Lower leg skin (tissue), 4 donors: ENCODE measurements at regions not wholly inside any gene's neighbourhood (a gene's known extent, or its start where the extent isn't known, plus 50 kb on each side); places are given as distances from the start of the nearest gene placed in this dataset.
"Not testable (repeated sequence)": the region's sequence is repeated elsewhere in the genome, so short reads cannot be mapped to it uniquely, and the experiment has no call there.

Source experiments
- DNase-seq, 2 donors: peaks; one replicate each; pipeline ENCODE4 v3.0.0-alpha.2; 2019; ENCODE audit warnings: low spot score in 2 of 2
- H3K4me3 ChIP-seq: fragments of 200-600 bp; sonication (generic); 2 replicates; pipeline ENCODE4 v1.5.1; 2017; ENCODE audit warnings: mild to moderate bottlenecking, low read depth; ENCODE audit not compliant: poor library complexity, severe bottlenecking
- POLR2A ChIP-seq, 2 donors: fragments of 450-650 bp; IDR thresholded peaks; one replicate each; pipeline ENCODE4 v1.6.1; 2016 to 2017; ENCODE audit warnings: antibody characterized with exemption in 2 of 2, mild to moderate bottlenecking in 1 of 2, moderate library complexity in 1 of 2
- WGBS, 2 donors: methylation state at CpG; one replicate each; pipeline ENCODE4 v1.1.5; 2018; 5-methylcytosine and 5-hydroxymethylcytosine counted together
- intact Hi-C: fragments of 100-400 bp; cut with DNase I; formaldehyde crosslinking; loops from one replicate; pipeline ENCODE4 v1.15.0; 2023; ENCODE audit warnings: low total_unique reads
- TF ChIP-seq, protein P1 (sequence below), 3 donors: fragments of 450-650 bp; IDR thresholded peaks; one replicate each; pipeline ENCODE4 v1.5.1; 2016; ENCODE audit warnings: antibody characterized with exemption in 3 of 3, mild to moderate bottlenecking in 3 of 3, moderate library complexity in 2 of 3

DNA sequence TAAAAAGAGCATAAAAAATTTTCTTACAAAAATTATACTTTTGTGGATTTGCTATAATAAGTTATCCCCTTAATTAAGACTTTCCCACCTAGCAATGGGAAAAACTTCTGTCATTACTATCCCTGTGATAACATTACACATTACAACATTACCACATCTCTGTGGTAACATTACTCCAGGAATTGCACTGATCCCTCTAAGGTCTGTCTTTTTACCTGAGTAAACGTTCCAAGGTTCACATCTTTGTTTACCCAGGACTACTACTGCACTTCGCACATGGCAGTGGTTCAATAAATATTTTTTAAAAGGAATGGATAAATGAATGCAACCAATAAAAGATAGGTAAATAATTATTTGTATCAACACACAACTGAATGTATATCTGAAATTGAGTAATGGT lies 92.4 kb upstream of the NOX4 start:
- no peak overlapping the region for H3K4me3 ChIP-seq
- TF ChIP-seq POLR2A (IDR thresholded peaks at IDR 0.05) = no peak
- TF ChIP-seq, protein P1, sequence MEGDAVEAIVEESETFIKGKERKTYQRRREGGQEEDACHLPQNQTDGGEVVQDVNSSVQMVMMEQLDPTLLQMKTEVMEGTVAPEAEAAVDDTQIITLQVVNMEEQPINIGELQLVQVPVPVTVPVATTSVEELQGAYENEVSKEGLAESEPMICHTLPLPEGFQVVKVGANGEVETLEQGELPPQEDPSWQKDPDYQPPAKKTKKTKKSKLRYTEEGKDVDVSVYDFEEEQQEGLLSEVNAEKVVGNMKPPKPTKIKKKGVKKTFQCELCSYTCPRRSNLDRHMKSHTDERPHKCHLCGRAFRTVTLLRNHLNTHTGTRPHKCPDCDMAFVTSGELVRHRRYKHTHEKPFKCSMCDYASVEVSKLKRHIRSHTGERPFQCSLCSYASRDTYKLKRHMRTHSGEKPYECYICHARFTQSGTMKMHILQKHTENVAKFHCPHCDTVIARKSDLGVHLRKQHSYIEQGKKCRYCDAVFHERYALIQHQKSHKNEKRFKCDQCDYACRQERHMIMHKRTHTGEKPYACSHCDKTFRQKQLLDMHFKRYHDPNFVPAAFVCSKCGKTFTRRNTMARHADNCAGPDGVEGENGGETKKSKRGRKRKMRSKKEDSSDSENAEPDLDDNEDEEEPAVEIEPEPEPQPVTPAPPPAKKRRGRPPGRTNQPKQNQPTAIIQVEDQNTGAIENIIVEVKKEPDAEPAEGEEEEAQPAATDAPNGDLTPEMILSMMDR (IDR thresholded peaks at IDR 0.05) = no peak
- DNase-seq = no peak
- intact Hi-C loops = no loop called here
- 70 to 78% methylated on average over 2 of the region's 2 CpGs for WGBS, 2 donors

DNA sequence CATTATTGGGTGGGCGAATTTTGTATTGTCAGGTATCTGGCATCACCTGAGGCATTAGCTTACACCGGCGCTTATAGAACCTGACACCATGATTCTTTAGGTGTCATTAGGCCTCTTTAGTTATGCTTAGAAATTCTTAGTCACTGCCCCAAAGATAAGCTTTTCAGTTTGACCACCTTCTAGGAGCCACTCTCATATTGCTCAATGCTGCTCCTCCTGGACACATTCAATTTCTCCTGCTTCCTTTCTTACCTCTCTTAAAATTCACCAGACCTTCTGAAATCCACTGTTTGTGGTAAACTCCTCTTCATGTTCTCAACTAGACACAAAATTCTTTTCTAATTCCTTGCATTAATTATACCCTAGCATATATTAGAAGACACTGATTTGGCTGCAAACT lies 93.9 kb upstream of the NOX4 start:
- intact Hi-C loops = not testable (repeated sequence)

DNA sequence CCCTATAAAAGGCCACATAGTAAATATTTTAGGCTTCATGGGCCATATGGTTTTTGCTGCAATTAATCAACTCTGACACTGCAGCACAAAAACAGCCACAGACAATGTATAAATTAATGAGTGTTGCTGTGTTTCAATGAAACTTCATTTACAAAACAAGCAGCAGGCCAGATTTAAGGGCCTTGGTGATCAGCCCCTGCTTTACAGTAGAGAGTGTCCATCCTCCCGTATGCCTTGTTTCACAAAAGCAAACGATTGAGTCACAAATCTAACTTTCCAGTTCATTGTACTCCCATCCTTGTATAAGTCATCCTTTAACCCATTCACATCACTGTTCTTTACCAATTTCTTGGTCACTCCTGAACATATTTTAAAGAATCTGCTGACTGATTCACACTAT lies 94.3 kb upstream of the NOX4 start:
- H3K4me3 ChIP-seq, intact Hi-C loops, DNase-seq: not testable (repeated sequence)
- WGBS, 2 donors = 71 to 82% methylated on average over 2 of the region's 2 CpGs

More for the DNA sequence above, 93.9 kb upstream of the NOX4 start:
- DNase-seq, H3K4me3 ChIP-seq: not testable (repeated sequence)
- WGBS, 2 donors = 90 to 96% methylated on average over 3 of the region's 3 CpGs

DNA sequence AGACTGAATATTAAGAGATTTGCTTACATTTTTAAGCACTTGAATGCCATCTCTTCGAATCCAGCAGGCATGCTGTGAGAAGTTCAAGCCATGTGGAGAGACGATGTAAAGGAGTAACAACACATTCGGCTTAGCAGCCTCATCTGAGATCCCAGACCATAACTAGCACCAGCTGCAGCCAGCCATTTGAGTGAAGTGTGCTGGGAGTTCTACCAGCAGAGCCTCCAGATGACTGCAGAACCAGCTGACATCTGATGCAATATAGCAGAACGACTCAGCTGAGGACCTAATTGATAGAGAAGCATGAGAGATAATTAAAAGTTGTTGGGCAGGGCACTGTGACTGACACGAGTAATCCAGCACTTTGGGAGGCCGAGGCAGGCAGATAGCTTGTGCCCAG lies 98.2 kb upstream of the NOX4 start:
- H3K4me3 ChIP-seq, intact Hi-C loops, DNase-seq: not testable (repeated sequence)
- 58 to 70% methylated on average over 6 of the region's 6 CpGs for WGBS, 2 donors

DNA sequence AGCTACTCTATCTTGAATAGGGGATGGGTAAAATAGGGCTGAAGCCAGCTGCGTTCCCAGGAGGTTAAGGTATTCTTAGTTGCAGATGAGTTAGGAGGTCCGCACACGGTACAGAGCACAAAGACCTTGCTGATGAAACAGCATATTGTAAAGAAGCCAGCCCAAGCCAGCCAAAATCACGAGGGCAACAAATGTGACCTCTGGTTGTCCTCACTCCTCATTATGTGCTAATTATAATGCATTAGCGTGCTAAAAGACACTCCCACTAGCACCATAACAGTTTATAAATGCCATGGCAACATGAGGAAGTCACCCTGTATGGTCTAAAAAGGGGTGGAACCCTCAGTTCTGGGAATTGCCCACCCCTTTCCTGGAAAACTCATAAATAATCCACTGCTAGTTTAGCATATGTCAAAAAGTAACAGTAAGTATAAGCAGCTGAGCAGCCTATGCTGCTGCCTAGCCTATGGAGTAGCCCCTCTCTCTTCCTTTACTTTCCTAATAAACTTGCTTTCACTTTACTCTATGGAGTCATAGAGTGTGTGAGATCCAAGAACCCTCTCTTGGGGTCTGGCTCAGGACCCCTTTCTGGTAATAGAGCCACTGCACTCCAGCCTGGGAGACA lies 98.9 kb upstream of the NOX4 start:
- DNase-seq, intact Hi-C loops, H3K4me3 ChIP-seq: not testable (repeated sequence)
- WGBS, 2 donors = 43 to 59% methylated on average over 5 of the region's 5 CpGs

DNA sequence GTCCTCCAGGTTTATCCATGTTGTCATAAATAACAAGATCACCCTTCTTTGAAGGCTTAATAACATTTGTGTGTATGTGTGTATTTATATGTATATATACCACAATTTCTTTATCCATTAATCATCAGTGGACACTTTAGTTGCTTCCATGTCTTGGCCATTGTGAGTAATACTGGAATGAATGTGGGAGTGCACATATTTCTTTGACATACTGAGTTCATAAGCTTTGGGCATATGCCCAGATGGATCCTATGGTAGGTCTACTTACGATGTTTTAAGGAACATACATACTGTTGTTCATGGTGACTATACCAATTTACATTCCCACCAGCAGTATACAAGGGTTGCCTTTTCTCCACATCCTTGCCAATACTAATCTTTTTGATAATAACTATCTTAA lies 108.8 kb upstream of the TRIM77 start:
- intact Hi-C loops, H3K4me3 ChIP-seq, DNase-seq: not testable (repeated sequence)
- 82 to 85% methylated on average over 1 of the region's 1 CpG for WGBS, 2 donors

DNA sequence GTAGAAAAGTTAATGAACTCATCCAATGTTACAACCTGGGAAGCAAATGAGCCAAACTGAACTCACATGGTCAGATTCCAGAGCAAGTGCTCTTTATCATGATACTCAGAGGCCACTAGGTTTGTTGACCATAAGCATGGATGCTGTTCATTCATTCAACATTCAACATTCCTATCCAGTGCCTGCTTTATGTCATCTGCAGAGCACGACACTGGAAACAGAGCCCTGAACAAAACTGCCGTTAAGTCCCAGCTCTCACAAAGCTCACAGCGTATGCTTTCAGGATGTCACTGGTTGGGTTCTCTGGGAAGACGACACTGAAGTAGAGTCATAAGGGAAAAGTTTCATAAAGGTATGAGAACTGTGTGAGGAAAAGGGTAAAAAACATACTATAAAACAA lies 105.8 kb upstream of the TRIM77 start:
- no peak overlapping the region for H3K4me3 ChIP-seq
- 74 to 81% methylated on average over 4 of the region's 4 CpGs for WGBS, 2 donors
- TF ChIP-seq POLR2A (IDR thresholded peaks at IDR 0.05) = no peak
- TF ChIP-seq, protein P1 (IDR thresholded peaks at IDR 0.05) = no peak
- intact Hi-C loops = no loop called here
- no peak for DNase-seq

DNA sequence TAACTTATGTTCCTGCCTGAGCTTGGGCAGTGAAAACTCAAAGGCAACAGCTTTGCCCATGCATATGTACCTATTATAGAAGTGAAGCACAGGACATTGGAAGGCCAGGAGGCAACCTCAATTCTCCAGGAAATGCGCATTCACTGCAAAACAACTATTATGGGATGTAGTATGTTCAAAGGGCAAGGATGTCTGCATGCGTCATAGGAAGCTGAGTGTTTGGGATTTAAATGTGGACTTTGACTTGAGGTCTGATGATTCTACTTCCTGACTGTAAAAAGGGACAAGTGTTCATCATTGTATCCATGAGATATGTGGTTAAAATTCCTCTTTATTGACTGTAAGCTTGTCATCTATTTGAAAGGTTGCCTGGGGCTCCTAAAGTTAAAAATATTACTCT lies 103.3 kb upstream of the TRIM77 start:
- intact Hi-C loops, H3K4me3 ChIP-seq, DNase-seq: not testable (repeated sequence)
- WGBS, 2 donors = 74 to 80% methylated on average over 2 of the region's 2 CpGs

DNA sequence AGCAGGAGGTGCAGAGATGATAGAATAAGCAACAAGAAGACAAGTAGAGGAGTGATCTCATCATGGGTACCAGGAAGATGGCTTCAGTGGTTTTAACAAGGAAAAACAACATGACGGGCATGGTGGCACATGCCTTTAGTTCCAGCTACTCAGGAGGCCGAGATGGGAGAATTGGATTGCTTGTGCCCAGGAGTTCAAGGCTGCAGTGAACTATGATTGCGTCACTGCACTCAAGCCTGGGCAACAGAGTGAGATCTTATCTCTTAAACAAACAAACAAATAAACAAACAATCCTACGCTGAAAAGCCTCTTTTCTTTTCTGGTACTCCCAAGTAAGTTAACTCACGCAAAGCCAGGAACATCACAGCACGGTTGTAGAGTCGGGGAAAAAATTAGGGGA lies 102.6 kb upstream of the TRIM77 start:
- WGBS, 2 donors = 70 to 76% methylated on average over 7 of the region's 7 CpGs
- DNase-seq, intact Hi-C loops, H3K4me3 ChIP-seq: not testable (repeated sequence)
